Liver (tissue), 8 donors: ENCODE measurements at regions not wholly inside any gene's neighbourhood (a gene's known extent, or its start where the extent isn't known, plus 50 kb on each side); places are given as distances from the start of the nearest gene placed in this dataset.

Experiments
- DNase-seq: peaks from one replicate; pipeline ENCODE4 v3.0.0-alpha.2; 2017; ENCODE audit warnings: low spot score
- H3K27ac ChIP-seq, 2 donors: one replicate each; pipeline ENCODE4 v1.7.0; 2013; ENCODE audit warnings: inconsistent platforms in 2 of 2, low read length in 2 of 2, control low read depth in 1 of 2, low read depth in 1 of 2, mild to moderate bottlenecking in 1 of 2
- H3K27me3 ChIP-seq, 4 donors: one replicate each; pipeline versions ENCODE4 v1.6.1 to v1.7.0; 2013; ENCODE audit warnings: low read length in 3 of 4, inconsistent platforms in 1 of 4, mild to moderate bottlenecking in 1 of 4, moderate library complexity in 1 of 4; ENCODE audit not compliant: control insufficient read depth in 4 of 4, insufficient read depth in 4 of 4
- H3K36me3 ChIP-seq, 4 donors: one replicate each; pipeline versions ENCODE4 v1.6.1 to v1.7.0; 2013; ENCODE audit warnings: low read length in 3 of 4, mild to moderate bottlenecking in 3 of 4, low read depth in 1 of 4, moderate library complexity in 1 of 4; ENCODE audit not compliant: control insufficient read depth in 4 of 4, insufficient read depth in 3 of 4
- H3K4me1 ChIP-seq, 4 donors: one replicate each; pipeline versions ENCODE4 v1.6.1 to v1.7.0; 2013; ENCODE audit warnings: low read length in 3 of 4, mild to moderate bottlenecking in 3 of 4, moderate library complexity in 1 of 4; ENCODE audit not compliant: control insufficient read depth in 4 of 4, insufficient read depth in 4 of 4
- H3K4me3 ChIP-seq, 3 donors: one replicate each; pipeline versions ENCODE4 v1.6.1 to v1.7.0; 2013; ENCODE audit warnings: low read length in 3 of 3, control low read depth in 1 of 3, low read depth in 1 of 3, mild to moderate bottlenecking in 1 of 3
- H3K9ac ChIP-seq, 2 donors: one replicate each; pipeline ENCODE4 v1.7.0; 2013; ENCODE audit warnings: low read length in 2 of 2, mild to moderate bottlenecking in 2 of 2, moderate library complexity in 2 of 2, control low read depth in 1 of 2, low read depth in 1 of 2
- H3K9me3 ChIP-seq, 4 donors: one replicate each; pipeline versions ENCODE4 v1.6.1 to v1.7.0; 2013; ENCODE audit warnings: low read length in 3 of 4; ENCODE audit not compliant: control insufficient read depth in 4 of 4
- EGR1 ChIP-seq, 2 donors: IDR thresholded peaks; 2 replicates each; pipeline ENCODE4 v1.6.1; 2016 to 2018; ENCODE audit warnings: antibody characterized with exemption in 2 of 2, low read depth in 2 of 2
- FOXA1 ChIP-seq: IDR thresholded peaks from 2 replicates; pipeline ENCODE4 v1.6.1; 2016; ENCODE audit warnings: antibody characterized with exemption
- FOXA2 ChIP-seq: IDR thresholded peaks from 2 replicates; pipeline ENCODE4 v1.6.1; 2016; ENCODE audit warnings: antibody characterized with exemption
- GABPA ChIP-seq, 2 donors: IDR thresholded peaks in 1 of 2; conservative IDR thresholded peaks in 1 of 2; 2 replicates each; pipeline ENCODE4 v1.6.1; 2016; ENCODE audit warnings: antibody characterized with exemption in 2 of 2, mild to moderate bottlenecking in 1 of 2, moderate library complexity in 1 of 2
- HNF4A ChIP-seq, 2 donors: conservative IDR thresholded peaks; 2 replicates each; pipeline ENCODE4 v1.6.1; 2016; ENCODE audit warnings: antibody characterized with exemption in 2 of 2, mild to moderate bottlenecking in 2 of 2
- HNF4G ChIP-seq: IDR thresholded peaks from 2 replicates; pipeline ENCODE4 v1.6.1; 2016; ENCODE audit warnings: antibody characterized with exemption
- JUND ChIP-seq, 2 donors: IDR thresholded peaks; 2 replicates each; pipeline ENCODE4 v1.6.1; 2016; ENCODE audit warnings: antibody characterized with exemption in 2 of 2
- NR2F2 ChIP-seq: IDR thresholded peaks from 2 replicates; pipeline ENCODE4 v1.6.1; 2016; ENCODE audit warnings: antibody characterized with exemption
- RAD21 ChIP-seq, 2 donors: IDR thresholded peaks; 2 replicates each; pipeline ENCODE4 v1.6.1; 2016; ENCODE audit warnings: antibody characterized with exemption in 2 of 2, mild to moderate bottlenecking in 2 of 2
- RXRA ChIP-seq, 2 donors: IDR thresholded peaks; 2 replicates each; pipeline ENCODE4 v1.6.1; 2017 to 2018; ENCODE audit warnings: antibody characterized with exemption in 2 of 2, mild to moderate bottlenecking in 1 of 2
- SP1 ChIP-seq: IDR thresholded peaks from 2 replicates; pipeline ENCODE4 v1.6.1; 2018; ENCODE audit warnings: antibody characterized with exemption, mild to moderate bottlenecking
- TAF1 ChIP-seq: conservative IDR thresholded peaks from 2 replicates; pipeline ENCODE4 v1.6.1; 2016; ENCODE audit warnings: antibody characterized with exemption, mild to moderate bottlenecking
- YY1 ChIP-seq: IDR thresholded peaks from 2 replicates; pipeline ENCODE4 v1.6.1; 2016; ENCODE audit warnings: antibody characterized with exemption, mild to moderate bottlenecking
- ZBTB33 ChIP-seq: IDR thresholded peaks from 2 replicates; pipeline ENCODE4 v1.6.1; 2016; ENCODE audit warnings: antibody characterized with exemption
- WGBS: extraction: QIAGEN DNeasy Blood & Tissue Kit; methylation state at CpG from one replicate; pipeline ENCODE4 v1.1.7; 2013; 5-methylcytosine and 5-hydroxymethylcytosine counted together
- TF ChIP-seq, protein P1 (sequence below): IDR thresholded peaks from 2 replicates; pipeline ENCODE4 v1.6.1; 2016; ENCODE audit warnings: antibody characterized with exemption
- TF ChIP-seq, protein P2 (sequence below): IDR thresholded peaks from 2 replicates; pipeline ENCODE4 v1.6.1; 2016; ENCODE audit warnings: antibody characterized with exemption, mild to moderate bottlenecking
- TF ChIP-seq, protein P3 (sequence below): IDR thresholded peaks from 2 replicates; pipeline ENCODE4 v1.6.1; 2016; ENCODE audit warnings: antibody characterized with exemption
- TF ChIP-seq, protein P4 (sequence below): fragments of 150-350 bp; IDR thresholded peaks from 2 replicates; pipeline ENCODE4 v1.5.1; 2017; ENCODE audit warnings: improper control_type of control experiment, low read depth, low read length; ENCODE audit not compliant: missing input control
- donor health status: healthy.
- donor health status: healthy.
- donor health status: healthy.
- donor health status: healthy.
- donor health status: healthy.

DNA sequence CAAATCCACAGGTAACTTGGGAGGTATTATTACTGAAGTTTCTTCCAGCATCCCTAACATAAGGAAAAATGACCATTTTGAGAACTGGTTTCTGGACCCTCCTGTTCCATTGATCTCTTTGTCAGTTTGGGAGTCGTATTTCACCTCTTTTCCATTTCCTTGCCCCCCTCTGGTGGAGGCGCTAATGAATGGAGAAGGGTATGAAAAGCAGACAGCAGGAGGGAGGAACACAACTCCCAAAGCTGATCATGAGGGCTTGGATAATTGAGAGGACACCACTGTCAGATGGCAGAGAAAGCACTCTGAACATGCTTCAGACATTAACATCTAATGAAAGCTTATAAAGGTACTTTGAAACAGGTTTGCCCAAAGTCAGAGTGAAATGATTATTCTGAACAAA is 56.6 kb upstream of the TLK1 start:
- TF ChIP-seq NR2F2 (no peak), SP1 (no peak), GABPA (IDR thresholded peaks at IDR 0.05 in 1 of 2, conservative IDR thresholded peaks at IDR 0.05 in 1 of 2) (no peak), ZBTB33 (no peak), FOXA2 (no peak), EGR1 (IDR thresholded peaks at IDR 0.05; ENCODE audit: low read depth in 2 of 2) (no peak), HNF4A (conservative IDR thresholded peaks at IDR 0.05) (no peak), TAF1 (no peak), RAD21 (IDR thresholded peaks at IDR 0.05) (no peak), JUND (IDR thresholded peaks at IDR 0.05) (no peak), YY1 (no peak), FOXA1 (no peak), RXRA (IDR thresholded peaks at IDR 0.05) (no peak), HNF4G (no peak)
- TF ChIP-seq, protein P1, sequence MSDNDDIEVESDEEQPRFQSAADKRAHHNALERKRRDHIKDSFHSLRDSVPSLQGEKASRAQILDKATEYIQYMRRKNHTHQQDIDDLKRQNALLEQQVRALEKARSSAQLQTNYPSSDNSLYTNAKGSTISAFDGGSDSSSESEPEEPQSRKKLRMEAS: no peak
- TF ChIP-seq, protein P2, sequence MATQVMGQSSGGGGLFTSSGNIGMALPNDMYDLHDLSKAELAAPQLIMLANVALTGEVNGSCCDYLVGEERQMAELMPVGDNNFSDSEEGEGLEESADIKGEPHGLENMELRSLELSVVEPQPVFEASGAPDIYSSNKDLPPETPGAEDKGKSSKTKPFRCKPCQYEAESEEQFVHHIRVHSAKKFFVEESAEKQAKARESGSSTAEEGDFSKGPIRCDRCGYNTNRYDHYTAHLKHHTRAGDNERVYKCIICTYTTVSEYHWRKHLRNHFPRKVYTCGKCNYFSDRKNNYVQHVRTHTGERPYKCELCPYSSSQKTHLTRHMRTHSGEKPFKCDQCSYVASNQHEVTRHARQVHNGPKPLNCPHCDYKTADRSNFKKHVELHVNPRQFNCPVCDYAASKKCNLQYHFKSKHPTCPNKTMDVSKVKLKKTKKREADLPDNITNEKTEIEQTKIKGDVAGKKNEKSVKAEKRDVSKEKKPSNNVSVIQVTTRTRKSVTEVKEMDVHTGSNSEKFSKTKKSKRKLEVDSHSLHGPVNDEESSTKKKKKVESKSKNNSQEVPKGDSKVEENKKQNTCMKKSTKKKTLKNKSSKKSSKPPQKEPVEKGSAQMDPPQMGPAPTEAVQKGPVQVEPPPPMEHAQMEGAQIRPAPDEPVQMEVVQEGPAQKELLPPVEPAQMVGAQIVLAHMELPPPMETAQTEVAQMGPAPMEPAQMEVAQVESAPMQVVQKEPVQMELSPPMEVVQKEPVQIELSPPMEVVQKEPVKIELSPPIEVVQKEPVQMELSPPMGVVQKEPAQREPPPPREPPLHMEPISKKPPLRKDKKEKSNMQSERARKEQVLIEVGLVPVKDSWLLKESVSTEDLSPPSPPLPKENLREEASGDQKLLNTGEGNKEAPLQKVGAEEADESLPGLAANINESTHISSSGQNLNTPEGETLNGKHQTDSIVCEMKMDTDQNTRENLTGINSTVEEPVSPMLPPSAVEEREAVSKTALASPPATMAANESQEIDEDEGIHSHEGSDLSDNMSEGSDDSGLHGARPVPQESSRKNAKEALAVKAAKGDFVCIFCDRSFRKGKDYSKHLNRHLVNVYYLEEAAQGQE: no peak
- TF ChIP-seq, protein P3, sequence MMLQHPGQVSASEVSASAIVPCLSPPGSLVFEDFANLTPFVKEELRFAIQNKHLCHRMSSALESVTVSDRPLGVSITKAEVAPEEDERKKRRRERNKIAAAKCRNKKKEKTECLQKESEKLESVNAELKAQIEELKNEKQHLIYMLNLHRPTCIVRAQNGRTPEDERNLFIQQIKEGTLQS: no peak
- TF ChIP-seq, protein P4, sequence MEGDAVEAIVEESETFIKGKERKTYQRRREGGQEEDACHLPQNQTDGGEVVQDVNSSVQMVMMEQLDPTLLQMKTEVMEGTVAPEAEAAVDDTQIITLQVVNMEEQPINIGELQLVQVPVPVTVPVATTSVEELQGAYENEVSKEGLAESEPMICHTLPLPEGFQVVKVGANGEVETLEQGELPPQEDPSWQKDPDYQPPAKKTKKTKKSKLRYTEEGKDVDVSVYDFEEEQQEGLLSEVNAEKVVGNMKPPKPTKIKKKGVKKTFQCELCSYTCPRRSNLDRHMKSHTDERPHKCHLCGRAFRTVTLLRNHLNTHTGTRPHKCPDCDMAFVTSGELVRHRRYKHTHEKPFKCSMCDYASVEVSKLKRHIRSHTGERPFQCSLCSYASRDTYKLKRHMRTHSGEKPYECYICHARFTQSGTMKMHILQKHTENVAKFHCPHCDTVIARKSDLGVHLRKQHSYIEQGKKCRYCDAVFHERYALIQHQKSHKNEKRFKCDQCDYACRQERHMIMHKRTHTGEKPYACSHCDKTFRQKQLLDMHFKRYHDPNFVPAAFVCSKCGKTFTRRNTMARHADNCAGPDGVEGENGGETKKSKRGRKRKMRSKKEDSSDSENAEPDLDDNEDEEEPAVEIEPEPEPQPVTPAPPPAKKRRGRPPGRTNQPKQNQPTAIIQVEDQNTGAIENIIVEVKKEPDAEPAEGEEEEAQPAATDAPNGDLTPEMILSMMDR: no peak
- 68% methylated on average over 2 of the region's 2 CpGs for WGBS

More for the DNA sequence above, 56.6 kb upstream of the TLK1 start:
- no peaks in the 10 kb centered on the region for H3K36me3 ChIP-seq
- H3K27ac ChIP-seq: no peak overlapping the region
- no peaks in the 10 kb centered on the region for H3K4me1 ChIP-seq
- no peak overlapping the region for H3K4me3 ChIP-seq
- H3K27me3 ChIP-seq: no peaks in the 10 kb centered on the region
- DNase-seq: no peak
- no peak overlapping the region for H3K9ac ChIP-seq
- peaks cover 0 to 6% (median 0%) of the 10 kb centered on the region in 4 donors for H3K9me3 ChIP-seq
